ENCODE measurements at regions not wholly inside any gene's neighbourhood (a gene's known extent, or its start where the extent isn't known, plus 50 kb on each side); places are given as distances from the start of the nearest gene placed in this dataset.

DNA sequence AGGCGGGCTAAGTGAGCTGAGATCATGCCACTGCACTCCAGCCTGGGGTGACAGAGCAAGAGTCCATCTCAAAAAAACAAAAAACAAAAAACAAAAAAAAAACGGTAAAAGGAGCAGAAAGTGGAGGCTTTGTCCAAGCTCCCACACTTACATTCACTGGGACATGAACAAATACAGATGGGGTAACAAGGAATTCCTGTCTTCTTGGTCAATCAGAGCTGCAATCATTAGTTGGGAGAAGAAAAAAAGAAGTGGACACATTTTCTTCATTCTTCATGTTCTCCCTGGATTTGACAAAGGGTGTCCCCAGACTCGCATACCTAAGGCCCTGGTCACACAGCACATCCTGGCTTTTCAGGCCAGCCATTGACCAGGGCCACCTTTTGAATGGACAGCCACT lies 124.6 kb downstream of the SOCS6 start:
- TF ChIP-seq, protein P1, sequence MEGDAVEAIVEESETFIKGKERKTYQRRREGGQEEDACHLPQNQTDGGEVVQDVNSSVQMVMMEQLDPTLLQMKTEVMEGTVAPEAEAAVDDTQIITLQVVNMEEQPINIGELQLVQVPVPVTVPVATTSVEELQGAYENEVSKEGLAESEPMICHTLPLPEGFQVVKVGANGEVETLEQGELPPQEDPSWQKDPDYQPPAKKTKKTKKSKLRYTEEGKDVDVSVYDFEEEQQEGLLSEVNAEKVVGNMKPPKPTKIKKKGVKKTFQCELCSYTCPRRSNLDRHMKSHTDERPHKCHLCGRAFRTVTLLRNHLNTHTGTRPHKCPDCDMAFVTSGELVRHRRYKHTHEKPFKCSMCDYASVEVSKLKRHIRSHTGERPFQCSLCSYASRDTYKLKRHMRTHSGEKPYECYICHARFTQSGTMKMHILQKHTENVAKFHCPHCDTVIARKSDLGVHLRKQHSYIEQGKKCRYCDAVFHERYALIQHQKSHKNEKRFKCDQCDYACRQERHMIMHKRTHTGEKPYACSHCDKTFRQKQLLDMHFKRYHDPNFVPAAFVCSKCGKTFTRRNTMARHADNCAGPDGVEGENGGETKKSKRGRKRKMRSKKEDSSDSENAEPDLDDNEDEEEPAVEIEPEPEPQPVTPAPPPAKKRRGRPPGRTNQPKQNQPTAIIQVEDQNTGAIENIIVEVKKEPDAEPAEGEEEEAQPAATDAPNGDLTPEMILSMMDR (IDR thresholded peaks at IDR 0.05): no peak
- TF ChIP-seq POLR2AphosphoS5 (IDR thresholded peaks at IDR 0.05) (no peak), EP300 (IDR thresholded peaks at IDR 0.05) (no peak), POLR2A (IDR thresholded peaks at IDR 0.05) (no peak)

All from suprapubic skin (tissue), 4 donors.